ENCODE measurements at regions not wholly inside any gene's neighbourhood (a gene's known extent, or its start where the extent isn't known, plus 50 kb on each side); places are given as distances from the start of the nearest gene placed in this dataset.

- no peak for TF ChIP-seq CTCF (conservative IDR thresholded peaks at IDR 0.05 in 1 of 2, IDR thresholded peaks at IDR 0.05 in 1 of 2; ENCODE audit: low read depth in 1 of 2, low read length in 2 of 2)
- no peak for TF ChIP-seq EZH2 (IDR thresholded peaks at IDR 0.05; ENCODE audit: low read length, missing control alignments)
Observed at GRCh38 chr2:142254031-142254430, 123.2 kb upstream of the LRP1B start.
